GM12892 (cell line): ENCODE measurements at regions not wholly inside any gene's neighbourhood (a gene's known extent, or its start where the extent isn't known, plus 50 kb on each side); places are given as distances from the start of the nearest gene placed in this dataset.

ENCODE experiments used
- POLR2A ChIP-seq: IDR thresholded peaks from 2 replicates; pipeline ENCODE4 v1.6.1; 2011; ENCODE audit warnings: low read depth, low read length, control low read depth
- POLR2AphosphoS5 ChIP-seq: IDR thresholded peaks from 2 replicates; pipeline ENCODE4 v1.6.1; 2011; ENCODE audit warnings: low read depth, low read length, control low read depth

DNA sequence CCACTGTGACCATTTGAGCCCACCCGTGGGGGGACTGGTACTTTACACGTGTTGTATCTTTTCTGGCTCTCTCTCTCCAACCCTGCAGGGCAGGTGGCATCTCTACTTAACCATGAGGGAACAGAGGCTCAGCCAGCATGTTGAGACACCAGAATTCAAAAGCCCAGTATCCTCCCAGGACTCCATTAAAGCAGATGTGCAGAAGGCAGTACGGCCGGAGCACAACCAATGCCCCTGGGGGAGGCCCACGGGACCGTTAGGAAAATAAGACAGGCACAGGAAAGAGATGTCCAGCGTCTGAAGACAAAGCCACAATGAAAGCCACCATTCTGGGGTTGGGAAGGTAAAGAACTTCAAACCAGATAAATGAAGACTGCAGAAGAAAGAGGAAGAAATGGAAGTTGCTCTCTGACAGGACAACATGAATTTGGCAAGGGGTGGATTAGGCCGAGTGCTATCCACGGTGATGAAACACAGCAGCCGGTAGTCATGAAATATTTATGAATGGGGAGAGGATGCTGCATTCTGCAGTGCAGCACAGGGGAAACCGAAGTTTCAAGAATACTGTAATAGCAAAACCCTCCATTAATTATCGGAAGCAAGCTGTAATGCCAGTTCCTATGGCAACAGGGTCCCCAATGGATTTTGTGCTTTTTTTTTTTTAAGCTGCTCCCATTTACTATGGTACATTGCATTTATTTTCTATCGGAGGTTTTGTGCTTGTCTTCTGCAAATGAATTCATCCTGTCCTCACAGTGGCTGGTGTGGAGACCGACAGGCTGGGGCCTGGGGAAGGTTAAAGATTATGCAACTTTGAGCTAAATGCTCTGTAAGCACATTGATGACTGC lies 179.4 kb downstream of the NRN1 start:
- TF ChIP-seq POLR2A (no peak), POLR2AphosphoS5 (no peak)
